ENCODE measurements at regions not wholly inside any gene's neighbourhood (a gene's known extent, or its start where the extent isn't known, plus 50 kb on each side); places are given as distances from the start of the nearest gene placed in this dataset.

GRCh38 chr5:67286006-67286405, 89.4 kb upstream of the CD180 start:
- no peak for DNase-seq

DNA sequence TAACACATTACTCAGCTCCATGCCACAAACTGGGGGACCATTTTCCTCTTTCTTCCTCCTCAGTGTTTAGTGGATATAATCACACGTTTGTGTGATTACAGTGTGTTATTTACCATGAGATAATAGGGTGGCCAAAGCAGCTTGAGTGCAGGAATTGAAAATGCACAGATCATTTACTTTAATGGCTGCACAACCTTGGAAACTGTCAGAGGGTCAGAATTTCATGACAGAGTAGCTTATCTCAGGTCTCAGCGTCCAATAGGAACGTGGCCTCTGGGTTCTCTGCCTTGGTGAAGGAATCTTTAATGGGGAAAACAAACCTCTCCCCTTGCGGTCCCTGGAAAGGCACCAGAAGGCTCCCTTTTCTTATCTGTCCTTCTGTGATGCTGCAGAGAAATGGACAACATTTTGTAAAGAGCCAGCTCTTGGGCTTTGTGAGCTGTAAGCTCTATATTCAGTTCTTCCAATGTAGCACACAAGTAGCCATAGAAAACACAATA, 87.4 kb upstream of the CD180 start:
- DNase-seq, result no peak

DNA sequence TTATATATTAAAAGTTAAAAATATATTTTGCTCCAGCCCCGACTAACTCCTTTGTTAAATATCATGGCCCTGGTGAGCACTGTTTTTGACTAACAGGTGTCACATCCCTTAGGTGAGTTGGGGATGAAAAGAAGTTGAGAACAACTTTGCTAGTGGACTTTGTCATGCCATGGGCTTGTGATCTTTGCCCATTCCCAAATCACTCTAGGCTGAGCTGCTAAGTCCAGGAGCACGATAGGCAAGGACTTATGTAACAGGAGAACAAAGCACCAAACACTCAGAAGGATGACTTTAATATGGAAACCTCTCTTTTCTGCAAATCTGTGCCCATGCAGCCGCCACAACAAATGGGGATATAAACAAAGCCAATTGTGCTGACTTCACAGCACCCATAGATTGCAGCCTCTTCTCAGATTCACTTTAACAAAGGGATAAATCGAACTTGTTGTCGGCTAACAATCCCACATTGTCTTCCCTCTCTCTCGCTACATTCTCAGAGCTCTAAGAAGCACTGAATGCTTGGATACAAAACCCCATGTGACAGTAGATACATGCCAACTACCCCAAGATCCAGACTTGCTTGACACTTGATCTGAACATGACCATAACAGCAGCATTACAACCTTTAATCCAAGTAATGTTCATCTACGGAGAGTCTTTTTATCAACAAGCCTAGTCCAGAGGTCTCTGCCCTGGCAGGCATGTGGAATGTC, 86.8 kb upstream of the CD180 start:
- DNase-seq, result peak; percentile 77 to 98

DNA sequence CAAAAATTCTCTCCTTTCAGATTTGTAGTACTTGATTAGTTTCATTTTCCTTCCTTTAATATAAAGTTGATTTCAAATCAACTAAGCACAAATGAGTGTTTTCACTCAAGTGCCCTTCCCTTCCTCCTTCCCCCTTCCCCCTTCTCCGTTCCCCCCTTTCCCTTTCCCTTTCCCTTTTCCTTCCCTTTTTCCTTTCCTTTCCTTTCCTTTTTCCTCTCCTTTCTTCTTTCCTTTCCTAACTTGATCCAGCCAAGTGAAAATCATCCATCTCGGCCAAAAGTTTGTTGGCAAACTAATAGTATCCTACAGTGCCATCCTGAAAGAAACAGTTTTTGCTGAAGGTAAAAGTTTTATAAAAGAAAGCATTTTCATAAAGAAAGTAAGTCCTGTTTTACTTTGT, 85.3 kb upstream of the CD180 start:
- no peak for DNase-seq

- no peak for DNase-seq
These were observed 77.2 kb upstream of the CD180 start for GRCh38 chr5:67273689-67274356.

DNA sequence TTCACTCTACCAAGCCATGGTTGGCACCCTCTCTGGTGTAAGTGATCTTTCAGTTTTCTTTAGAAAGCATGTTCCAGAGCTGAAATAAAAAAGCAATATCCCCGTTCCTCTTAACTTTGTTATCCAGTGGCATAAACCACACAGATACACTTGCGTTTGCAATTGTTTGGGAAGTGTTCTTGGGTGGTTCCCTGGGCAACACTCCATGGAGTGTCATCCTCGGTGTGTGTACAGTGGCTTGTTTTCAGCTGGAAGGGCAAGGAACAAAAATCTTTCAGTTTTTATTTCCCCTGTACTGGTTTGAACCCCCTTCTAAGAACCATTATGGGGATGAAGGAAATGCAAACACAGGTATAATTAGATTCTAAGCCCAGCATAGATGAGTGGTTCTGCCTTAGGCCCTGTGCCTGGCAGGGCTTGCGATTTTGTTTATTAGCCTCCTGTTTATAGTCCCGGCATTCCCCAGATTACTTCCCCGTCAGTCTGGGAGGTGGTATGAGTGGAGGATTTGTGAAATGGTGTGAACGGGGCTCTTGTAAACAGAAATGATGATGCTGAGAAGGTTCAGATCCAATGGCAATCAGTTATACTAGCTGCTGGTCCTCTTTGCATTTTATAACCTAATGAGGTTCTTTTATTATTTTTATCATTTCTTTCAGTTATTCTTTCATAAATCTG, 76.0 kb upstream of the CD180 start:
- DNase-seq, result no peak

- peak; percentile 83 to 94 for DNase-seq
These were observed 71.8 kb upstream of the CD180 start for GRCh38 chr5:67268231-67269021.

DNA sequence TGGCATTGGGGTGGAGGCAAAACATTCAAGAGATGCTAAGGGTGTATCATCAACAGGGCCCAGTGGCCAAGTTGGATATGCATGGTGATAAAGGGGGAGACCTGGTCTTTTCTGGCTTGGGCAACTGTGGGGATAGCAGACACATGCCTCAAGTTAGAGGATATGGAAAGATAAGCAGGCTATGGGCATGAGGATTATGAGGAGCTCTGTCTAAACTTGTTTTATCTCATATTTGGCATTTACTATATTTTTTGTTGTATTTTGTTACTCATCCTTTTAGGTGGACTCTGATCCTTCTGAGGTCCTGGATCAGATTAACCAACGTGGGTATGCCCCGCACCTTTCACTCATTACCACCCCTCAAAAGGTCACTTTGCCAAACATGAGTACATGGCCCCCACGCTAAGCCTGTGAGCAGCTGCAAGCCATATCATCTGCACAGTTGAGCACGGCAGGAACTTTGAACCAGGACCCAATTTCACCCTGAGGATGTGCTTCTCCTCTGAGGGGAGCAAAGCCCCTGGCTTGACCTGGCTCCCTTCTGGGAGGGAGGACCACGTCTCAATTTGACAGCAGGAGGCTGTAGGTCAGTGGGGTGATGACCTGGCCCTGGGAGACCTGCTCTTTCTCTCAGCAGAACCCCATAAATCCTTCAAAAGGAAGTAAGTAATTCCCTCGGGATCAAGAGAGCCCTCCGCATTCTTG, 71.1 kb upstream of the CD180 start:
- DNase-seq, result peak in 1 of 2 donors; percentile 65

GRCh38 chr5:67266654-67267350, 70.2 kb upstream of the CD180 start:
- no peak for DNase-seq

- DNase-seq, result no peak
These were observed 69.4 kb upstream of the CD180 start for GRCh38 chr5:67265951-67266350.

- no peak for DNase-seq
These were observed 67.2 kb upstream of the CD180 start for GRCh38 chr5:67263656-67264408.

DNA sequence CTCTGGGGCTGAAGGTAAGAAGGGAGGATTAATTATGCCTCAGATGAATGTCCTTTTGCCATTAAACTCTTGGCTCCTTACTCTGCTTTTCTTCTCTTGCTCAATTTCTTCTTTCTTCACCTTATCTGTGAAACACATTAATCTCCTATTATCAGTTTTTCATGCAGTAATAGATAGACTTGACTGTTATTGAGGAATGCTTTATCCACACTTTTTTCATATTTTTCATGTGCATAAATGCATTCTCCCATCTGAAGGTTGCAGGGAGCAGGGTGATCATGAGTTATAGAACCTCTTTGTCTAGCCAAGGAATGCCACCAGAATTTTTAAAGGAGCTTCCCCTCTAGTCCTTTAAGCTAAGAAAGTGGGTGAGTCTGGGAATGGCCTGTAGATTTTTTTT, 66.4 kb upstream of the CD180 start:
- DNase-seq, result no peak

DNA sequence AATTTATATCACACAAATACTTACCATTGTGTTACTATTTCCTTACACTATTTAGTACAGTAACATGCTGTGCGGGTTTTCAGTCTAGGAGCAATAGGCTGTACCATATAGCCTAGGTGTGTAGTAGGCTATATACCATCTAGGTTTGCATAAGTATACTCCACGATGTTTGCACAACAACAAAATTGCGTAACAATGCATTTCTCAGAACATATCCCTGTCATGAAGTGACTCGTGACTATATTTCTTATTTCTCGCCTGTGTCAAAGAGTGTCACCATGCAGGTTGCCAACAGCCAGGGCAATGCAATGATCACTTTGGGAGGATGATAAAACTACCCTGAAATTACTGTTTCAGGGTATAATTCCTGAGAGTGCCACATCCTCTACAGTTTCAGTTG, 65.6 kb upstream of the CD180 start:
- no peak for DNase-seq

GRCh38 chr5:67259548-67260215, 63.1 kb upstream of the CD180 start:
- DNase-seq, result no peak

GRCh38 chr5:67257500-67257899, 60.9 kb upstream of the CD180 start:
- DNase-seq, result no peak

DNA sequence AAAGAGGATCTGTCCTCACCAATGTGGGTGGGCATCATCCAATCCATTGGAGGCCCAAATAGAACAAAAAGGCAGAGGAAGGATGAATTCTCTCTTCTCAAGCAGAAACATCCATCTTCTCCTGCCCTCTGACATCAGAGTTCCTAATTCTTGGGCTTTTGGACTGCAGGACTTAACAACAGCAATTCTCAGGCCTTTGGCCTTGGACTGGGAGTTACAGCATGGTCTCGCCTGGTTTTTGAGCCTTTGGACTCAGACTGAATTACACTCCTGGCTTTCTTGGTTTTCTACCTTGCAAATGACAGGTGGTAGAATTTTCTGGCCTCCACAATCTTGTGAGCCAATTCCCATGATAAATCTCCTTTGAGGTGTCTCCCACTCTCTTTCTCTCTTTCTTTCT, 60.5 kb upstream of the CD180 start:
- no peak for DNase-seq

DNA sequence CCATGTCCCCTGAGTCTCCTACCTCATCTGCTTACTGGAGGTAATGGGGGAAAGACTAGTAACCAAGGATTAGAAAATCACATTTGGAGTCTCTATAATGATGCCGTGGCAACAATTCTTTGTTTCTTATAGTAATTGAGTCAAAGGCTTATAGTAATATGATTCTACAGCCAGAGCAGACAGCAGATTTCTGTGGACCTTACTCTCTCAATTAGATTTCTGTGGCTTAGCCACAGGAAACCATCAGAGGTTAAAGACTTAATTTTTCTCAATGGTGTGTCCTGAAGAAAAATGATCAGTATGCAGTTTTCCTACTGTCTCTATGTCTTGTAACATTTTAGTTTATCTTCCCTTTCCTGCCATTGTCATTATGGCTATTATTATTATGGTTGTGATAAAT, 59.3 kb upstream of the CD180 start:
- no peak for DNase-seq

DNA sequence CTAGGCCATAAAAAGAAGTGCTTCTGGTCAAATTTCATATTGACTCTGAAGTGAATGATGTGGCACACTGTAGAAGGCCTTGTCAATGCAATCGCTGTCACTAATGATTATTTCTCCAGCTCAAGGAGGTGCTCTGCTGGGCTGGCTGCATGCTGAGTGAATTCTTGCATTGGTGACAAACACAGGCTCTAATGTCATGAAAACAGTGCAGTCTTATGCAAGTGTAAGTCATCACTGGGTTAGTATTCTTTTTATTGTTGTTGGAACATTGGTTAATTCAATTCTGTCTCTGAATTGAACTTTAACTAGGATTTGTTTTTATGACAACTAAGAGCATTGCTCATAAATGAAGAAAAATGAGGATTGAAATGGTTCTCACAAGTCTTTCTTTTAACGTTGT, 57.3 kb upstream of the CD180 start:
- no peak for DNase-seq

- DNase-seq, result no peak
These were observed 52.9 kb upstream of the CD180 start for GRCh38 chr5:67249590-67249895.

GRCh38 chr5:67248703-67249589, 52.3 kb upstream of the CD180 start:
- DNase-seq, result no peak
